OCI-LY7 (cell line): ENCODE measurements at regions not wholly inside any gene's neighbourhood (a gene's known extent, or its start where the extent isn't known, plus 50 kb on each side); places are given as distances from the start of the nearest gene placed in this dataset.

ENCODE experiments used
- CTCF ChIP-seq: fragments of 200-600 bp; sonication (generic); conservative IDR thresholded peaks from 2 replicates; pipeline ENCODE4 v1.5.1; 2014; ENCODE audit warnings: mild to moderate bottlenecking, antibody characterized with exemption, low read length, moderate library complexity, mixed read lengths
- EZH2phosphoT487 ChIP-seq: fragments of 200-600 bp; sonication (generic); IDR thresholded peaks from 2 replicates; pipeline ENCODE4 v1.6.1; 2018; ENCODE audit warnings: low read depth, borderline replicate concordance, mild to moderate bottlenecking, mixed run types, antibody characterized with exemption, low read length, moderate library complexity, mixed read lengths

GRCh38 chr16:62224646-62225209, 188.5 kb upstream of the CDH8 start:
- TF ChIP-seq CTCF, result no peak
- no peak for TF ChIP-seq EZH2phosphoT487
